H1 (cell line): ENCODE measurements at regions not wholly inside any gene's neighbourhood (a gene's known extent, or its start where the extent isn't known, plus 50 kb on each side); places are given as distances from the start of the nearest gene placed in this dataset.

ENCODE experiments used
- ASH2L ChIP-seq: fragments of 200-600, 300-600 bp; sonication (generic); IDR thresholded peaks from one replicate; pipeline ENCODE4 v1.7.1; 2017; ENCODE audit warnings: low read length
- BACH1 ChIP-seq: IDR thresholded peaks from 2 replicates; pipeline ENCODE4 v1.6.1; 2012; ENCODE audit warnings: low read length, improper control_type of control experiment
- CREB1 ChIP-seq: IDR thresholded peaks from 2 replicates; pipeline ENCODE4 v1.6.1; 2012; ENCODE audit warnings: inconsistent platforms
- HDAC2 ChIP-seq, 2 experiments: fragments of 300-600 bp in 1 of 2; sonication (generic) in 1 of 2; IDR thresholded peaks; 2 replicates each; pipeline ENCODE4 v1.6.1; 2011 to 2012; ENCODE audit warnings: low read depth in 2 of 2, low read length in 2 of 2, mild to moderate bottlenecking in 2 of 2, moderate library complexity in 2 of 2, borderline replicate concordance in 1 of 2, inconsistent platforms in 1 of 2
- RAD21 ChIP-seq, 2 experiments: IDR thresholded peaks in 1 of 2; conservative IDR thresholded peaks in 1 of 2; 2 replicates each; pipeline ENCODE4 v1.6.1; 2011; ENCODE audit warnings: low read depth in 2 of 2, low read length in 2 of 2, improper control_type of control experiment in 1 of 2, inconsistent platforms in 1 of 2, mild to moderate bottlenecking in 1 of 2, moderate library complexity in 1 of 2

DNA sequence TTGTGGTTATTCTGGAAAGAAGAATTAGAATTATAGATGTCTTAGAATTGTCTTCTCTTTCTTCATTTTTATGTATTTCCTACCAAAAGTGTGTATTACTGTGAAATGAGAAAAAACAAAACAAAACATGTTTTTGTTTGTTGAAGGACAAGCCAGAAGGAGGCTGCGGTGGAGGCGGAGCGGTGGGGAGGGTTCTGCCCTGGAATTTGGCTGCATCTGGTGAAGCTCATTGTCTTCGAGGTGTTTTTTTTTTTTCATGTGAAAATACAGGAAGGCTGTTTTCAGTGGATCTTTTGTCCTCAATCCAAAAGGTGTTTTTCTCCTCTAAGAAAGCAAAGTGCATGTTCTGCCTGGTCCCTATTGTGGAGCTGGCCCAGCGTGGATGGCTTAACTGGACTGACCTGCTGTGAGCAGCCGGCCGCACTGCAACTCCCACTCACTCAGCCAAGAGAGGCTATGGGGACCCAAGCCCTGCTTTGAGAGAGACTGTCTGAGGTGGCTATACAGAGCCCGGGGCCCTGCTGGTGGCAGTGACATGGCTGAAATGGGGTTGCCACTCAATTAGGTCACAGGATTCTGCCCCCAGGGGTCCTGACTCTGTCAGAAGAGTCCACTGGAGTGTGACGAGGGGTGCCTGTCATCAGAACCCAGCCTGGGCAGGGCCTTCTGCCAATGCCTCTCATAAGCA lies 184.9 kb upstream of the MKI67 start (continued):
- TF ChIP-seq ASH2L (peak; percentile 39), BACH1 (peak; percentile 9; the same call in 1 of the 2 replicates), HDAC2 (IDR thresholded peaks at IDR 0.05; ENCODE audit: borderline replicate concordance in 1 of 2, low read depth in 2 of 2, low read length in 2 of 2) (0 out of 4 replicates have a peak, but pooled peaks of 1 of the 2 experiments have one; percentile 29), RAD21 (IDR thresholded peaks at IDR 0.05 in 1 of 2, conservative IDR thresholded peaks at IDR 0.05 in 1 of 2; ENCODE audit: low read depth in 2 of 2, low read length in 2 of 2) (no peak; a peak in 1 of 4 replicates), CREB1 (no peak)
